SK-N-SH treated with all-trans-retinoic acid at 6 μM for 48 hours (cell line): ENCODE measurements at regions not wholly inside any gene's neighbourhood (a gene's known extent, or its start where the extent isn't known, plus 50 kb on each side); places are given as distances from the start of the nearest gene placed in this dataset.

Source experiments
- ATAC-seq: fragments of 200-7000 bp; cut with Tn5 transposase; 3 replicates; pipeline ENCODE4 v1.9.1; 2020; ENCODE audit warnings: mild to moderate bottlenecking, moderate library complexity
- ARNTL ChIP-seq: fragments of 450-650 bp; formaldehyde crosslinking; IDR thresholded peaks from 2 replicates; pipeline ENCODE4 v1.5.0; 2020; ENCODE audit warnings: low read depth, mild to moderate bottlenecking, moderate library complexity, borderline replicate concordance
- CREB5 ChIP-seq: fragments of 250-450 bp; sonication (Bioruptor Pico); IDR thresholded peaks from 2 replicates; pipeline ENCODE4 v1.5.1; 2020; ENCODE audit warnings: low read depth, mild to moderate bottlenecking, moderate library complexity
- CSDC2 ChIP-seq: fragments of 250-450 bp; sonication (Bioruptor Pico); IDR thresholded peaks from 2 replicates; pipeline ENCODE4 v1.5.0; 2020; ENCODE audit warnings: mild to moderate bottlenecking, moderate library complexity
- CSRNP3 ChIP-seq: fragments of 250-450 bp; sonication (Bioruptor Pico); IDR thresholded peaks from 2 replicates; pipeline ENCODE4 v1.5.1; 2021; ENCODE audit warnings: mild to moderate bottlenecking, moderate library complexity
- ESRRG ChIP-seq: fragments of 250-450 bp; sonication (Bioruptor Pico); IDR thresholded peaks from 2 replicates; pipeline ENCODE4 v1.6.1; 2021; ENCODE audit warnings: mild to moderate bottlenecking
- GLIS3 ChIP-seq: fragments of 250-450 bp; sonication (Bioruptor Pico); IDR thresholded peaks from 2 replicates; pipeline ENCODE4 v1.5.0; 2020; ENCODE audit warnings: mild to moderate bottlenecking, moderate library complexity
- ISL1 ChIP-seq: fragments of 250-450 bp; sonication (Bioruptor Pico); IDR thresholded peaks from 2 replicates; pipeline ENCODE4 v2.1.2; 2022; ENCODE audit warnings: mild to moderate bottlenecking, moderate library complexity
- OSR1 ChIP-seq: fragments of 250-450 bp; sonication (Bioruptor Pico); IDR thresholded peaks from 2 replicates; pipeline ENCODE4 v1.8.0; 2022; ENCODE audit warnings: moderate library complexity, mild to moderate bottlenecking, inconsistent platforms
- POU6F1 ChIP-seq: fragments of 250-450 bp; sonication (Bioruptor Pico); IDR thresholded peaks from 2 replicates; pipeline ENCODE4 v1.8.0; 2021; ENCODE audit warnings: low read depth, mild to moderate bottlenecking, moderate library complexity, borderline replicate concordance
- PPARA ChIP-seq: fragments of 250-450 bp; sonication (Bioruptor Pico); IDR thresholded peaks from 2 replicates; pipeline ENCODE4 v1.5.0; 2020; ENCODE audit warnings: mild to moderate bottlenecking, borderline replicate concordance
- SNAI2 ChIP-seq: fragments of 250-450 bp; sonication (Bioruptor Pico); IDR thresholded peaks from 2 replicates; pipeline ENCODE4 v1.5.0; 2020; ENCODE audit warnings: mild to moderate bottlenecking, moderate library complexity
- TCF4 ChIP-seq: fragments of 250-450 bp; sonication (Bioruptor Pico); IDR thresholded peaks from 2 replicates; pipeline ENCODE4 v1.8.0; 2021; ENCODE audit warnings: mild to moderate bottlenecking, moderate library complexity, borderline replicate concordance
- TOX ChIP-seq: fragments of 250-450 bp; sonication (Bioruptor Pico); IDR thresholded peaks from 2 replicates; pipeline ENCODE4 v1.8.0; 2021; ENCODE audit warnings: mild to moderate bottlenecking, moderate library complexity, borderline replicate concordance
- TSHZ2 ChIP-seq: fragments of 250-450 bp; sonication (Bioruptor Pico); IDR thresholded peaks from 2 replicates; pipeline ENCODE4 v1.5.0; 2020; ENCODE audit warnings: mild to moderate bottlenecking, moderate library complexity
- ZC3H10 ChIP-seq: fragments of 250-450 bp; sonication (Bioruptor Pico); IDR thresholded peaks from 2 replicates; pipeline ENCODE4 v1.5.1; 2021; ENCODE audit warnings: mild to moderate bottlenecking, moderate library complexity
- ZFP3 ChIP-seq: fragments of 250-450 bp; sonication (Bioruptor Pico); IDR thresholded peaks from 2 replicates; pipeline ENCODE4 v1.5.0; 2020; ENCODE audit warnings: mild to moderate bottlenecking, moderate library complexity
- ZFP30 ChIP-seq: fragments of 450-650 bp; formaldehyde crosslinking; IDR thresholded peaks from 2 replicates; pipeline ENCODE4 v1.5.0; 2022; ENCODE audit warnings: mild to moderate bottlenecking, moderate library complexity
- ZNF565 ChIP-seq: fragments of 450-650 bp; formaldehyde crosslinking; conservative IDR thresholded peaks from 2 replicates; pipeline ENCODE4 v1.5.0; 2020; ENCODE audit warnings: low read depth, mild to moderate bottlenecking, moderate library complexity
- ZNF70 ChIP-seq: fragments of 450-650 bp; formaldehyde crosslinking; IDR thresholded peaks from 2 replicates; pipeline ENCODE4 v1.5.0; 2020; ENCODE audit warnings: mild to moderate bottlenecking, moderate library complexity
- ZNF8 ChIP-seq: fragments of 450-650 bp; formaldehyde crosslinking; IDR thresholded peaks from 2 replicates; pipeline ENCODE4 v1.5.0; 2020; ENCODE audit warnings: mild to moderate bottlenecking, moderate library complexity

- no peak for ATAC-seq
- TF ChIP-seq ZC3H10 (CRISPR knock-in tag), result no peak
- no peak for TF ChIP-seq GLIS3
- no peak for TF ChIP-seq ISL1
- no peak for TF ChIP-seq CREB5
- TF ChIP-seq ESRRG (CRISPR knock-in tag), result no peak
- TF ChIP-seq ZFP3 (CRISPR knock-in tag), result no peak
- no peak for TF ChIP-seq TCF4
- no peak for TF ChIP-seq TSHZ2 (CRISPR knock-in tag)
- no peak for TF ChIP-seq ZFP30 (CRISPR knock-in tag)
- no peak for TF ChIP-seq CSRNP3 (CRISPR knock-in tag)
- no peak for TF ChIP-seq CSDC2
- TF ChIP-seq TOX, result no peak
- no peak for TF ChIP-seq ARNTL
- no peak for TF ChIP-seq OSR1
- no peak for TF ChIP-seq PPARA
- TF ChIP-seq, all 23 proteins: peak for 0
Measured at GRCh38 chr1:103372866-103373265, 152.6 kb upstream of the RNPC3 start.

- TF ChIP-seq SNAI2 (CRISPR knock-in tag) (no peak), ZFP30 (CRISPR knock-in tag) (no peak), ISL1 (no peak), OSR1 (no peak), CREB5 (no peak), TSHZ2 (CRISPR knock-in tag) (no peak), ZFP3 (CRISPR knock-in tag) (no peak), CSDC2 (no peak), TCF4 (no peak), PPARA (no peak), ESRRG (CRISPR knock-in tag) (no peak), ZNF70 (no peak), POU6F1 (no peak)
- ATAC-seq, result no peak
Measured at GRCh38 chr1:103371234-103371633, 154.3 kb upstream of the RNPC3 start.

- ATAC-seq, result no peak
- TF ChIP-seq ZNF8 (CRISPR knock-in tag), result no peak
- no peak for TF ChIP-seq ARNTL
- TF ChIP-seq TOX, result no peak
- no peak for TF ChIP-seq SNAI2 (CRISPR knock-in tag)
- no peak for TF ChIP-seq ZC3H10 (CRISPR knock-in tag)
- TF ChIP-seq ZNF565 (CRISPR knock-in tag), result no peak
Measured at GRCh38 chr1:103367186-103367585, 158.3 kb upstream of the RNPC3 start.
